SKM-1 treated with dmso at 0.1 percent for 144 hours (cell line): ENCODE measurements at regions not wholly inside any gene's neighbourhood (a gene's known extent, or its start where the extent isn't known, plus 50 kb on each side); places are given as distances from the start of the nearest gene placed in this dataset.
"Not testable (repeated sequence)": the region's sequence is repeated elsewhere in the genome, so short reads cannot be mapped to it uniquely, and the experiment has no call there.

Source experiments
- DNase-seq: peaks from one replicate; lab custom pipeline; 2025; ENCODE audit not compliant: unreplicated experiment; lab: John Stamatoyannopoulos, UW

- no peak for DNase-seq
Observed at GRCh38 chr10:91080776-91081175, 139.7 kb upstream of the PCGF5 start.

GRCh38 chr10:91082447-91082846, 138.0 kb upstream of the PCGF5 start:
- no peak for DNase-seq

- DNase-seq = no peak
Observed at GRCh38 chr10:91088300-91089140, 131.9 kb upstream of the PCGF5 start.

- no peak for DNase-seq
Observed at GRCh38 chr10:91090761-91091529, 129.5 kb upstream of the PCGF5 start.

- DNase-seq = no peak
Observed at GRCh38 chr10:91091780-91092179, 128.7 kb upstream of the PCGF5 start.

- no peak for DNase-seq
Observed at GRCh38 chr10:91096274-91096673, 124.2 kb upstream of the PCGF5 start.

- no peak for DNase-seq
Observed at GRCh38 chr10:91097313-91097712, 123.2 kb upstream of the PCGF5 start.

GRCh38 chr10:91098021-91098420, 122.4 kb upstream of the PCGF5 start:
- DNase-seq = not testable (repeated sequence)

- no peak for DNase-seq
Observed at GRCh38 chr10:91103384-91104192, 116.9 kb upstream of the PCGF5 start.

GRCh38 chr10:91104193-91105041, 116.0 kb upstream of the PCGF5 start:
- DNase-seq = no peak

GRCh38 chr10:91105269-91105668, 115.2 kb upstream of the PCGF5 start:
- no peak for DNase-seq

GRCh38 chr10:91108820-91109219, 111.6 kb upstream of the PCGF5 start:
- DNase-seq = no peak

- no peak for DNase-seq
Observed at GRCh38 chr10:91111060-91111459, 109.4 kb upstream of the PCGF5 start.

GRCh38 chr10:91115618-91116390, 104.7 kb upstream of the PCGF5 start:
- no peak for DNase-seq

- no peak for DNase-seq
Observed at GRCh38 chr10:91117505-91117904, 103.0 kb upstream of the PCGF5 start.

- no peak for DNase-seq
Observed at GRCh38 chr10:91120348-91120747, 100.1 kb upstream of the PCGF5 start.

- no peak for DNase-seq
Observed at GRCh38 chr10:91123261-91123660, 97.2 kb upstream of the PCGF5 start.

- no peak for DNase-seq
Observed at GRCh38 chr10:91124016-91124415, 96.4 kb upstream of the PCGF5 start.

- no peak for DNase-seq
Observed at GRCh38 chr10:91126471-91126870, 94.0 kb upstream of the PCGF5 start.
